Osteocyte (in vitro differentiated cells): ENCODE measurements at regions not wholly inside any gene's neighbourhood (a gene's known extent, or its start where the extent isn't known, plus 50 kb on each side); places are given as distances from the start of the nearest gene placed in this dataset.

ENCODE experiments used
- DNase-seq: peaks from one replicate; pipeline ENCODE4 v3.0.0; 2021; ENCODE audit warnings: mixed read lengths; ENCODE audit not compliant: unreplicated experiment; ENCODE audit errors: extremely low spot score
- H3K27ac Mint-ChIP-seq: one replicate; pipeline ENCODE4 v1.8.0; 2021; ENCODE audit warnings: mild to moderate bottlenecking, mixed read lengths; ENCODE audit not compliant: unreplicated experiment
- H3K27me3 Mint-ChIP-seq: one replicate; pipeline ENCODE4 v1.8.0; 2021; ENCODE audit warnings: mixed read lengths; ENCODE audit not compliant: unreplicated experiment
- H3K36me3 Mint-ChIP-seq: one replicate; pipeline ENCODE4 v1.8.0; 2021; ENCODE audit warnings: mixed read lengths; ENCODE audit not compliant: unreplicated experiment
- H3K4me1 Mint-ChIP-seq: one replicate; pipeline ENCODE4 v1.8.0; 2021; ENCODE audit warnings: mixed read lengths; ENCODE audit not compliant: unreplicated experiment
- H3K4me3 Mint-ChIP-seq: one replicate; pipeline ENCODE4 v1.8.0; 2021; ENCODE audit warnings: mild to moderate bottlenecking, moderate library complexity, mixed read lengths; ENCODE audit not compliant: unreplicated experiment
- H3K9me3 Mint-ChIP-seq: one replicate; pipeline ENCODE4 v1.8.0; 2021; ENCODE audit warnings: mixed read lengths; ENCODE audit not compliant: unreplicated experiment
- TF ChIP-seq, protein P1 (sequence below): fragments of 200-600 bp; sonication (generic); IDR thresholded peaks from 2 replicates; pipeline ENCODE4 v1.5.0; 2021; ENCODE audit warnings: antibody characterized with exemption, mild to moderate bottlenecking, moderate library complexity

DNA sequence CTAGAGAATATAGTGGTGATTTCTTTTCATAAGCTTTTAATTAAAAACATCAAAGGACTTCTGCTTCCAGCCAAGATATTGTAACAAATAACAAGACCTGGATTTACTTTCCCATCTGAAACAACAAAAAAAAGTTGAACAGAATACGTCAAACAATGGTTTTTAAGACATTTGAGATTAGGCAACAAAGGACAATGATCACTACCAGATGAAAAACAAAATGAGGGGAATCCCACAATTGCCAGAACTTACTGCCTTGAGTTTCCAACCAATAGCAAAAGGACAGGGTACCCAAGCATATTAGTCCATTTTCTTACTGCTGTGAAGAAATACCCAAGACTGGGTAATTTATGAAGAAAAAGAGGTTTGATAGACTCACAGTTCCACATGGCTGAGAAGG, 341.4 kb upstream of the INTU start:
- Mint-ChIP-seq H3K27me3 (no peaks in the 10 kb centered on the region), H3K4me3 (no peak overlapping the region), H3K27ac (no peak overlapping the region), H3K4me1 (peaks cover 6% of the 10 kb centered on the region), H3K9me3 (peaks cover 27% of the 10 kb centered on the region), H3K36me3 (peaks cover 2% of the 10 kb centered on the region)
- no peak for DNase-seq
- TF ChIP-seq, protein P1, sequence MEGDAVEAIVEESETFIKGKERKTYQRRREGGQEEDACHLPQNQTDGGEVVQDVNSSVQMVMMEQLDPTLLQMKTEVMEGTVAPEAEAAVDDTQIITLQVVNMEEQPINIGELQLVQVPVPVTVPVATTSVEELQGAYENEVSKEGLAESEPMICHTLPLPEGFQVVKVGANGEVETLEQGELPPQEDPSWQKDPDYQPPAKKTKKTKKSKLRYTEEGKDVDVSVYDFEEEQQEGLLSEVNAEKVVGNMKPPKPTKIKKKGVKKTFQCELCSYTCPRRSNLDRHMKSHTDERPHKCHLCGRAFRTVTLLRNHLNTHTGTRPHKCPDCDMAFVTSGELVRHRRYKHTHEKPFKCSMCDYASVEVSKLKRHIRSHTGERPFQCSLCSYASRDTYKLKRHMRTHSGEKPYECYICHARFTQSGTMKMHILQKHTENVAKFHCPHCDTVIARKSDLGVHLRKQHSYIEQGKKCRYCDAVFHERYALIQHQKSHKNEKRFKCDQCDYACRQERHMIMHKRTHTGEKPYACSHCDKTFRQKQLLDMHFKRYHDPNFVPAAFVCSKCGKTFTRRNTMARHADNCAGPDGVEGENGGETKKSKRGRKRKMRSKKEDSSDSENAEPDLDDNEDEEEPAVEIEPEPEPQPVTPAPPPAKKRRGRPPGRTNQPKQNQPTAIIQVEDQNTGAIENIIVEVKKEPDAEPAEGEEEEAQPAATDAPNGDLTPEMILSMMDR, result no peak

DNA sequence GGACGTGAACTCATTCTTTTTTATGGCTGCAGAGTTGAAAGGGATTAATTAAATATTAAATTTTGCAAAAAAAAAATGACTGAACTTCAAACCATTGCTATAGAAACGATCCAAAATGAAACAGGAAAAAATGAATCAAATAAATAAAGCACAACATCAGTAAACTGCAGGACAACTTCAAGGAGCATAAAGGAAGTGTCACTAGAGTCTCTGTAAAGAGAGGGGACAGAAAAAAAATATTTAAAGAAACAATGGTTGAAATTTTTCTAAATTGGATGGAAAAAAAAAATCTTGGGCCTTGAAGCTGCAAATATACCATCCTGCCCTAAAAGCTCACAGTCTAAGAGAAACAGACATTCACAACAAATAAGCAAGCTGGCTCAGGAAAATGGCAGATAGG, 339.3 kb upstream of the INTU start:
- Mint-ChIP-seq H3K9me3 (peaks cover 34% of the 10 kb centered on the region), H3K27ac (no peak overlapping the region), H3K4me1 (peaks cover 6% of the 10 kb centered on the region), H3K27me3 (no peaks in the 10 kb centered on the region), H3K36me3 (peaks cover 14% of the 10 kb centered on the region), H3K4me3 (no peak overlapping the region)
- DNase-seq, result no peak
- TF ChIP-seq, protein P1, result no peak

DNA sequence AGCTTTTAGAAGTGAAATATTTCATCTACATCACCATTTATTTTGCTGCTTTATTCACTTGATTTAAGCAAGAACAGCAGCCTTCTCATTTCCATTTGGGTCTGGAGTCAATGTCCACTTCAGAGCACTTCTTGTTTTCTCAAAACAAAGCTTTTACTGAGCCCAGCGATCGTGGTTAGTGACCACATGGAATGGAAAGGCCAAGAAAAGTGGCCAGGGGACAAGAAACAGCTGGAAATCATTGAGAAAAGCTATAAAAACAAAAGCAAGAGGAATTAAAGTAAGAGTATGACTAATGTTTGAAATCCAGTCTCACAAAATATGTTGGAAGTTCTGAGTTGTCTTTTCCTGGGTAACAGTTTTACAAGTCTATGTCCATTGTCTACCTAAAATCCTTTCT, 328.4 kb upstream of the INTU start:
- peak overlapping the region; percentile 87 for H3K27ac Mint-ChIP-seq
- peaks cover 16% of the 10 kb centered on the region for H3K36me3 Mint-ChIP-seq
- H3K4me3 Mint-ChIP-seq, result no peak overlapping the region
- H3K4me1 Mint-ChIP-seq, result peaks cover 48% of the 10 kb centered on the region
- DNase-seq, result no peak
- H3K27me3 Mint-ChIP-seq, result no peaks in the 10 kb centered on the region
- peaks cover 23% of the 10 kb centered on the region for H3K9me3 Mint-ChIP-seq
- TF ChIP-seq, protein P1, result no peak

DNA sequence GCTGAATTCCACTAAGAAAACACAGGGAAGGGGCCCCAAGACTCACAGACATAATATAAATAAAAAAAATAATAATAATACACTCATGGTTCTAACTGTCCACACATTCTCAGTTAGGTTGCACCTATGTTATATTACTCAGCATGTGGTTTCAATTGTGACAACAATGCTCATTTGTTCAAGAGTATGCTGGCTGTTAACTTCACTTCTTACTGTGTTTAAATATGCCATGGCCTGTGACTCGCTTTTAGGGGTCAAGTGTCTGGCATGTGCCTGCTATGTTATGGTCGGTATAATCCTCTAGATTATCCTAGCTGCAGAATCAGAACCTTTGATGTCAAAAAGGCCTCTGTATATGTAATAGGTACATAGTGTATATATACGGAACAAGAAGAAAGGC, 324.8 kb upstream of the INTU start:
- no peak for DNase-seq

DNA sequence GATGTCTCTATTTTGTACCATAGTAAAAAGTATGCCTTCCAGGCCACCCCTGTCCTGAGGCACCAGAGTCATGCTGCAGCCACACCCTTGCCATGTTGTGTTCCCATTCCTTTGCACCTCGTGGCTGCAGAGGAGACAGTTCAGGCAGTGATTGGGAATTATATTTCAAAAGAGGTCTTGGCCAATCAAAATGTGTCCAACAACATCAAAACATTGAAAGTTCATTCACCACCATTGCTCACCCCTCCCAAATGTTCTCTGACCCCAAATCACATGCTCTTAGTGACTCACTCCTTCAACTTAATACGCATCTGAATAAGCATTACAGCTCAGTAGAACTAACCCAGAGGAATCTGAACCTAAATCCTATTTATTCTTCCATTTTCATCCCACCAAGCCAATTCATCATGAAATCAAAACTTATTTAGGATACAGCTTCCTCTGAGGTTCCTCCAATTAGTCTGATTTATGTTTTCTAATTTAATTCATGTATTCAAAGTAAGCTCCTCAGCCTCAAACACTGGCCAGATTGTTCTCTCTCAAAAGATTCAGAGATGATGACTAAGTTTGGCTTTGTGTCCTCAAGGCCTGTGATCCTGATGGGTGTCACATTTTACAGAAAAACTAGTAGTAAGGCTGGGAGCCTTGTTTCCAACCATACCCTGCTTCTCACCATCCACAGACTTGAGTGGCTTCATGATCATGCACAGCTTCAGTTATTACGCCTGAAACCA, 323.2 kb upstream of the INTU start:
- Mint-ChIP-seq H3K27ac (peak overlapping the region; percentile 73), H3K27me3 (no peaks in the 10 kb centered on the region), H3K9me3 (peaks cover 37% of the 10 kb centered on the region), H3K4me3 (no peak overlapping the region), H3K36me3 (peaks cover 19% of the 10 kb centered on the region), H3K4me1 (peaks cover 47% of the 10 kb centered on the region)
- TF ChIP-seq, protein P1, result no peak
- DNase-seq, result no peak

More for the DNA sequence above, 324.8 kb upstream of the INTU start:
- Mint-ChIP-seq H3K36me3 (peaks cover 7% of the 10 kb centered on the region), H3K27ac (peak overlapping the region; percentile 32), H3K27me3 (no peaks in the 10 kb centered on the region), H3K4me3 (no peak overlapping the region), H3K9me3 (peaks cover 26% of the 10 kb centered on the region), H3K4me1 (peaks cover 59% of the 10 kb centered on the region)
- TF ChIP-seq, protein P1, result no peak
